ENCODE measurements at regions not wholly inside any gene's neighbourhood (a gene's known extent, or its start where the extent isn't known, plus 50 kb on each side); places are given as distances from the start of the nearest gene placed in this dataset.

- no peak overlapping the region for H3K27ac ChIP-seq
- H3K4me1 ChIP-seq, result no peaks in the 10 kb centered on the region
- TF ChIP-seq CTCF (IDR thresholded peaks at IDR 0.05 in 4 of 5, conservative IDR thresholded peaks at IDR 0.05 in 1 of 5) (no peak), POLR2A (IDR thresholded peaks at IDR 0.05) (no peak)
- no peaks in the 10 kb centered on the region for H3K9me3 ChIP-seq
- ATAC-seq (no peak), DNase-seq (no peak)
- H3K4me3 ChIP-seq, result no peak overlapping the region
- H3K36me3 ChIP-seq, result no peaks in the 10 kb centered on the region
- in situ Hi-C loops (cut with MboI; ENCODE audit: low sequenced_read_pairs in 4 of 4) (loop anchor here in 1 of 4 donors (10.0 kb wide), 1 partner anchor 133 kb away; the partner anchor contains the start of gene RHOU), intact Hi-C loops (cut with DNase I; ENCODE audit: low total_unique reads) (no loop called here)
- no peaks in the 10 kb centered on the region for H3K27me3 ChIP-seq
Observed at GRCh38 chr1:228867108-228867950, 132.1 kb downstream of the RHOU start.

GRCh38 chr1:228867951-228868730 is 132.9 kb downstream of the RHOU start:
- DNase-seq (no peak), ATAC-seq (peak in 1 of 2 donors; percentile 30)
- no peak overlapping the region for H3K4me3 ChIP-seq
- no peaks in the 10 kb centered on the region for H3K27me3 ChIP-seq
- in situ Hi-C loops (cut with MboI; ENCODE audit: low sequenced_read_pairs in 4 of 4), result loop anchor here in 1 of 4 donors (10.0 kb wide), 1 partner anchor 133 kb away; the partner anchor contains the start of gene RHOU
- no peaks in the 10 kb centered on the region for H3K9me3 ChIP-seq
- intact Hi-C loops (cut with DNase I; ENCODE audit: low total_unique reads), result no loop called here
- no peak overlapping the region for H3K27ac ChIP-seq
- H3K4me1 ChIP-seq, result no peaks in the 10 kb centered on the region
- no peaks in the 10 kb centered on the region for H3K36me3 ChIP-seq
- TF ChIP-seq CTCF (IDR thresholded peaks at IDR 0.05 in 4 of 5, conservative IDR thresholded peaks at IDR 0.05 in 1 of 5), result no peak
- TF ChIP-seq POLR2A (IDR thresholded peaks at IDR 0.05), result no peak

- DNase-seq (no peak), ATAC-seq (no peak)
- Histone ChIP-seq H3K27ac (no peak overlapping the region), H3K4me3 (no peak overlapping the region), H3K9me3 (no peaks in the 10 kb centered on the region), H3K36me3 (no peaks in the 10 kb centered on the region), H3K4me1 (no peaks in the 10 kb centered on the region), H3K27me3 (no peaks in the 10 kb centered on the region)
- in situ Hi-C loops (cut with MboI; ENCODE audit: low sequenced_read_pairs in 4 of 4) (loop anchor here in 1 of 4 donors (10.0 kb wide), 1 partner anchor 134 kb away; the partner anchor contains the start of gene RHOU), intact Hi-C loops (cut with DNase I; ENCODE audit: low total_unique reads) (no loop called here)
- TF ChIP-seq CTCF (IDR thresholded peaks at IDR 0.05 in 4 of 5, conservative IDR thresholded peaks at IDR 0.05 in 1 of 5), result no peak
- TF ChIP-seq POLR2A (IDR thresholded peaks at IDR 0.05), result no peak
Observed at GRCh38 chr1:228868731-228869024, 133.4 kb downstream of the RHOU start.

- Histone ChIP-seq H3K9me3 (no peaks in the 10 kb centered on the region), H3K27me3 (no peaks in the 10 kb centered on the region), H3K4me1 (no peaks in the 10 kb centered on the region), H3K36me3 (no peaks in the 10 kb centered on the region), H3K27ac (no peak overlapping the region), H3K4me3 (no peak overlapping the region)
- in situ Hi-C loops (cut with MboI; ENCODE audit: low sequenced_read_pairs in 4 of 4), result loop anchor here in 1 of 4 donors (10.0 kb wide), 1 partner anchor 135 kb away; the partner anchor contains the start of gene RHOU
- intact Hi-C loops (cut with DNase I; ENCODE audit: low total_unique reads), result no loop called here
- no peak for TF ChIP-seq POLR2A (IDR thresholded peaks at IDR 0.05)
- TF ChIP-seq CTCF (IDR thresholded peaks at IDR 0.05 in 4 of 5, conservative IDR thresholded peaks at IDR 0.05 in 1 of 5), result no peak
- DNase-seq (no peak), ATAC-seq (no peak)
Observed at GRCh38 chr1:228869312-228869824, 134.1 kb downstream of the RHOU start.

Measured in gastrocnemius medialis (tissue), 4 donors.